ENCODE measurements at regions not wholly inside any gene's neighbourhood (a gene's known extent, or its start where the extent isn't known, plus 50 kb on each side); places are given as distances from the start of the nearest gene placed in this dataset.

GRCh38 chr13:38618881-38619280 lies 68.0 kb upstream of the FREM2 start:
- DNase-seq, result no peak

- no peak for DNase-seq
Measured at GRCh38 chr13:38620876-38621275, 66.0 kb upstream of the FREM2 start.

- no peak for DNase-seq
Measured at GRCh38 chr13:38624822-38625221, 62.1 kb upstream of the FREM2 start.

GRCh38 chr13:38628554-38628953 lies 58.3 kb upstream of the FREM2 start:
- DNase-seq, result no peak

- no peak for DNase-seq
Measured at GRCh38 chr13:38630780-38631179, 56.1 kb upstream of the FREM2 start.

- DNase-seq, result no peak
Measured at GRCh38 chr13:38635030-38635429, 51.8 kb upstream of the FREM2 start.

- no peak for DNase-seq
Measured at GRCh38 chr13:38636073-38636472, 50.8 kb upstream of the FREM2 start.

- DNase-seq, result no peak
Measured at GRCh38 chr13:38636761-38637160, 50.1 kb upstream of the FREM2 start.
